ENCODE measurements at regions not wholly inside any gene's neighbourhood (a gene's known extent, or its start where the extent isn't known, plus 50 kb on each side); places are given as distances from the start of the nearest gene placed in this dataset.

DNA sequence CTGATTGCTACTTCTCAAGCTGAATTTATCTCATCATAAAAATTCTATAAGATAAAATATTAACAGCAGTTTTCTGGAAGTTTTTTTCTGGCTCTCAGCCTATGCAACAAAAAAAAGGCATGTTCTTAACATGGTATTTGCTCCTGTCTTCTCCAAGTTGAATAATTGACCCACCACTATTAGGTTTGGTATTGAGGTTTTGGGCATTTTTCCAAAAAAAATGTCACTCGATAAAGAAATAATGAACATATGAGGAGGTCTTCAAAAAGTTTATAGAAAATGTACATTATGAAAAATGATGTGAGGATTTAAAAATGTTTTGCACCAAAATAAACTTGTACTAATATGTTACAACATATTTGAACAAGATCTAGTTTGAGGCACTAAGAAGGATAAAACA is 808.6 kb upstream of the RAG2 start:
- H3K27ac ChIP-seq (ENCODE audit: low read depth, low read length), result no peak overlapping the region
- Mint-ChIP-seq H3K27me3 (ENCODE audit: insufficient read depth) (no peaks in the 10 kb centered on the region), H3K9me3 (peaks cover 3% of the 10 kb centered on the region), H3K27ac (no peak overlapping the region), H3K4me3 (no peak overlapping the region), H3K4me1 (no peaks in the 10 kb centered on the region), H3K36me3 (ENCODE audit: low read depth) (no peaks in the 10 kb centered on the region)
- no peaks in the 10 kb centered on the region for H3K36me3 ChIP-seq (ENCODE audit: control insufficient read depth, insufficient read depth, low read length)
- 86% methylated on average over 1 of the region's 1 CpG; no CpG with 5 or more reads in 1 of the 2 experiments for WGBS, 2 experiments (ENCODE audit: insufficient coverage in 1 of 2, insufficient read length in 1 of 2)
- no peaks in the 10 kb centered on the region for H3K9me3 ChIP-seq (ENCODE audit: control insufficient read depth, low read length)
- no peak for DNase-seq
- H3K4me1 ChIP-seq (ENCODE audit: control insufficient read depth, insufficient read depth, low read length), result no peaks in the 10 kb centered on the region
- H3K9ac ChIP-seq (ENCODE audit: extremely low read depth, low read length, poor library complexity, severe bottlenecking), result no peak overlapping the region
- TF ChIP-seq, protein P1, sequence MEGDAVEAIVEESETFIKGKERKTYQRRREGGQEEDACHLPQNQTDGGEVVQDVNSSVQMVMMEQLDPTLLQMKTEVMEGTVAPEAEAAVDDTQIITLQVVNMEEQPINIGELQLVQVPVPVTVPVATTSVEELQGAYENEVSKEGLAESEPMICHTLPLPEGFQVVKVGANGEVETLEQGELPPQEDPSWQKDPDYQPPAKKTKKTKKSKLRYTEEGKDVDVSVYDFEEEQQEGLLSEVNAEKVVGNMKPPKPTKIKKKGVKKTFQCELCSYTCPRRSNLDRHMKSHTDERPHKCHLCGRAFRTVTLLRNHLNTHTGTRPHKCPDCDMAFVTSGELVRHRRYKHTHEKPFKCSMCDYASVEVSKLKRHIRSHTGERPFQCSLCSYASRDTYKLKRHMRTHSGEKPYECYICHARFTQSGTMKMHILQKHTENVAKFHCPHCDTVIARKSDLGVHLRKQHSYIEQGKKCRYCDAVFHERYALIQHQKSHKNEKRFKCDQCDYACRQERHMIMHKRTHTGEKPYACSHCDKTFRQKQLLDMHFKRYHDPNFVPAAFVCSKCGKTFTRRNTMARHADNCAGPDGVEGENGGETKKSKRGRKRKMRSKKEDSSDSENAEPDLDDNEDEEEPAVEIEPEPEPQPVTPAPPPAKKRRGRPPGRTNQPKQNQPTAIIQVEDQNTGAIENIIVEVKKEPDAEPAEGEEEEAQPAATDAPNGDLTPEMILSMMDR (conservative IDR thresholded peaks at IDR 0.05), result no peak
- no peak overlapping the region for H3K4me3 ChIP-seq (ENCODE audit: low read length)
- H3K27me3 ChIP-seq (ENCODE audit: control insufficient read depth, insufficient read depth, low read length, poor library complexity, severe bottlenecking), result no peaks in the 10 kb centered on the region

DNA sequence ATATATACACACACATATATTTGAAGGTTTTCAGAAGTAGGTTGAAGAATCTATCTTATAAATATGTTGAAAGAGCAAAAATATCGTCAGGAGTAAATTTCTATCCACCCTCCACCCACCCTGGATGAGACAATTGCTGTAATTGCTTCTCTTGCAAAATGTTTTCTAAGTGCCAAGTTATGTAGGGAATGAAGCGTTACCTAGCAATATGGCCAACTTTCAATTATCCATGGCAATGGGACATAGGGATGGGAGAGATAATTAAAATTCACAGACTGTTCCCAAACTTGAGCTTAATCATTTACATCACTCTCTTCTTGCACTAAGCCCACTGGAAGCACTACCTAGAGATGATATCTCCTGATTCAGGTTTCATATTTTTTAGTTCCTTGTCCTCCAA is 806.2 kb upstream of the RAG2 start:
- Histone ChIP-seq H3K4me3 (ENCODE audit: low read length) (no peak overlapping the region), H3K36me3 (ENCODE audit: control insufficient read depth, insufficient read depth, low read length) (no peaks in the 10 kb centered on the region), H3K27me3 (ENCODE audit: control insufficient read depth, insufficient read depth, low read length, poor library complexity, severe bottlenecking) (no peaks in the 10 kb centered on the region), H3K9ac (ENCODE audit: extremely low read depth, low read length, poor library complexity, severe bottlenecking) (no peak overlapping the region), H3K27ac (ENCODE audit: low read depth, low read length) (no peak overlapping the region), H3K4me1 (ENCODE audit: control insufficient read depth, insufficient read depth, low read length) (no peaks in the 10 kb centered on the region), H3K9me3 (ENCODE audit: control insufficient read depth, low read length) (no peaks in the 10 kb centered on the region)
- no peak for DNase-seq
- H3K27me3 Mint-ChIP-seq (ENCODE audit: insufficient read depth), result no peaks in the 10 kb centered on the region
- no peak overlapping the region for H3K4me3 Mint-ChIP-seq
- WGBS, 2 experiments (ENCODE audit: insufficient coverage in 1 of 2, insufficient read length in 1 of 2), result 77% methylated on average over 1 of the region's 2 CpGs; no CpG with 5 or more reads in 1 of the 2 experiments
- no peaks in the 10 kb centered on the region for H3K4me1 Mint-ChIP-seq
- peaks cover 3% of the 10 kb centered on the region for H3K9me3 Mint-ChIP-seq
- TF ChIP-seq, protein P1 (conservative IDR thresholded peaks at IDR 0.05), result no peak
- H3K36me3 Mint-ChIP-seq (ENCODE audit: low read depth), result no peaks in the 10 kb centered on the region
- no peak overlapping the region for H3K27ac Mint-ChIP-seq

DNA sequence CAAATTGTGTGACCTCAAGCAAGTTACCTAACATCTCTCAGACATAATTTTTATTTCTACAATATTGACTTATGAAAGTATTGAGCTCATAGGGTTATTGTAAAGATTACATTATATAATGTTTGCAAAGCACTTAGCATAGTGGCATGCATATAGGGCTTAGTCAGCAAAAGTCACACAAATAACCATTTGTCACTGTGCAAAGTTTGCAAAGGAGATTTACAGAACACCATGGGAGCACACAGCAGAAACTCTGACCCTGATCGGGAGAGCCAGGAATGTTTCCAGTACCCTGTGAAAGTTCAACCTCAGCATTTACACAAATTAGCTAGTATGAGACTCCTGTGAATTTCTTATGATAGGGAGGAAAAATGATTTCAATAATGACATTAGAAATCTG is 804.6 kb upstream of the RAG2 start:
- Histone ChIP-seq H3K4me3 (ENCODE audit: low read length) (no peak overlapping the region), H3K4me1 (ENCODE audit: control insufficient read depth, insufficient read depth, low read length) (no peaks in the 10 kb centered on the region), H3K27me3 (ENCODE audit: control insufficient read depth, insufficient read depth, low read length, poor library complexity, severe bottlenecking) (no peaks in the 10 kb centered on the region), H3K36me3 (ENCODE audit: control insufficient read depth, insufficient read depth, low read length) (no peaks in the 10 kb centered on the region), H3K9me3 (ENCODE audit: control insufficient read depth, low read length) (no peaks in the 10 kb centered on the region), H3K27ac (ENCODE audit: low read depth, low read length) (no peak overlapping the region), H3K9ac (ENCODE audit: extremely low read depth, low read length, poor library complexity, severe bottlenecking) (no peak overlapping the region)
- Mint-ChIP-seq H3K4me3 (no peak overlapping the region), H3K9me3 (peaks cover 4% of the 10 kb centered on the region), H3K4me1 (no peaks in the 10 kb centered on the region), H3K27ac (no peak overlapping the region), H3K27me3 (ENCODE audit: insufficient read depth) (no peaks in the 10 kb centered on the region), H3K36me3 (ENCODE audit: low read depth) (no peaks in the 10 kb centered on the region)
- no peak for DNase-seq
- WGBS, 2 experiments (ENCODE audit: insufficient coverage in 1 of 2, insufficient read length in 1 of 2), result 75 to 83% methylated on average over 1 of the region's 1 CpG
- TF ChIP-seq, protein P1 (conservative IDR thresholded peaks at IDR 0.05), result no peak
